Nucleus accumbens (tissue), 56 donors: ENCODE measurements at regions not wholly inside any gene's neighbourhood (a gene's known extent, or its start where the extent isn't known, plus 50 kb on each side); places are given as distances from the start of the nearest gene placed in this dataset.
"Not testable (repeated sequence)": the region's sequence is repeated elsewhere in the genome, so short reads cannot be mapped to it uniquely, and the experiment has no call there.

Source experiments
- DNase-seq, 56 donors: peaks; one replicate each; lab custom pipeline; 2025; lab: John Stamatoyannopoulos, UW

- DNase-seq, result no peak
These were observed 250.8 kb downstream of the ENC1 start for GRCh38 chr5:74389531-74390305.

- DNase-seq, result not testable (repeated sequence)
These were observed 252.1 kb downstream of the ENC1 start for GRCh38 chr5:74388411-74388810.

- DNase-seq, result no peak
These were observed 253.8 kb downstream of the ENC1 start for GRCh38 chr5:74386571-74387334.

GRCh38 chr5:74384851-74385250 is 255.7 kb downstream of the ENC1 start:
- DNase-seq, result no peak

GRCh38 chr5:74382987-74383593 is 257.4 kb downstream of the ENC1 start:
- DNase-seq, result no peak

DNA sequence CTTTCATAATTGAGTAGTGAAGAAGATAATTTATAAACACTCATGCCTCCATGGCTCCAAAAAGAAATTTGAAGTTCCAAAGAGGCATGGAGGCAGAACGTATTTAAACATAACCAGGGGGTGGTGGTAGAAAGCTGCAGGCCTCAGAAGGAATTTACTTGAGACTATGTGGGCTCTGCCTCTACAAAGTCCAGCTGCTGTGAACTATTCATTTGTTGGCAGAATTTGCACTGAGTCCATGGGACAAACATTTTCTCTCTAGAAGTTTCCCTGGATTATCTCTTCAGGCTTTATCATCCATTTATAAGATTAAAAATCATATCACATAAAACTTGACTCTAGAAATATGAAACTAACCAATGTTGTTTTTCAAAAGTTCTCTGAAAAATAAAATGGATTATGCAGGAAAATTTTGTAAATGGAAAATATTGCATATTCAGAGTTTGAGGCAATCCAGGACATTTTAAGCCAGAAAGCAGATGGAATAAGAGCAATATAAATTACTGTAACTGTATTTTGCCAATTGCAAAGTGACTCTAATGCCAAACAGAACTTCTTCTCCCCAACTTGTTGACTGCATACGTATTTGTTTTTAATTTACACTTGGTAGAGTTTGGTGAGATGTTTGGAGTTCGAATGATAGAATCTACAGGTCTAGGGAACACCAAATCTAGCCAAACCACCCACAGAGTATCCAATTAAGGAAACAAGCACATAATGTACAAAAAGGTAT is 258.2 kb downstream of the ENC1 start:
- no peak for DNase-seq

DNA sequence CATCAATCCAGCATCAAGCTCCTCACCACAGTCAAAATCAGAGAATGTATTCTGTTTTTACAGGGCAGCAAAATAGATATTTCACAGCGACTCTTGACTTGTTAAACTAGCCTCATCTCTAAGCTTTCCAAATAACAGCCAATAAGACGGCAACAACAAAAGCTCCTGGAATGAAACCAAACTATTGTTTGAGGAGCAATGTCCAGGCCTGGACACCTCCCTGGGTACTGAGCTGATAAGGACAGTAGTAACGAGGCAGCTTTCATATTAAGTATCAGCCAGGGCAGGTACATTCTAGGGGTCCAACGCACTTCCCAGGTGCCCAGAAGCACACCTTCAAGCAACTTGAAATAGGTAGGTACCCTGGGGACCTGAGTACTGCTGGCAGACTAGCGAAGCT is 260.3 kb downstream of the ENC1 start:
- no peak for DNase-seq

DNA sequence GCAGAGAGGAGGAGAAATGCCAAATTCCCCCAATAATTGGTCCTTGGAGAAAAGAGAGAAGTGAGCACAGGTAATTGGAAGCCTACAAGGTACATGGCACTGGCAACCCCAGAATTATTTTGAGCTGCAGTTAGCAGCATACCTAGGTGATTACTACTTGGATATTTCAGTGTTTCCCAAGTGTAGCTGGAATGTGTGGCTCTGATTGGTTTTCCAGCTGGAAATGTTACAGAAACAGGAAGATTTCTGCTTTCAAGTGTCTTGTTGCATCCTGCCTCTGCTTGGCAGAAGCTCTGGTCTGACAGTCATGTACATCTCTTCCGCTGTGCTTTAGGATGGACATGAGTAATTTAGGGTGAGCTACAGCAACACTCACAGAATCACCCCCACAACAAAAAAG is 262.1 kb downstream of the ENC1 start:
- no peak for DNase-seq

DNA sequence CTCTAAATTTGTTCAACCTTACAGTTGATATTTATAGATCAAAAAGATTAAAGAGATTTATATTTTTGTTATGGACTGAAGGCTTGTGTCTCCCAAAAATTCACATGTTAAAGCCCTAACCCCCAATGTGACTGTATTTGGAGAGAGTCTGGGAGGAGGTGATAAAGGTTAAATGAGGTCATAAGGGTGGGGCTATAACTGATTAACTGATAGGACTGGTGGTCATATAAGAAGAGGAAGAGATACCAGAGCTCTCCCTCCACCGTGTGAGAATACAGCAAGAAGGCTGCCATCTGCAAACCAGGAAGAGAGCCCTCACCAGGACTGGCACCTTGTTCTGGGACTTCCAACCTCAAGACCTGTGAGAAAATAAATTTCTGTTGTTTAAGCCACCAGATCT is 264.3 kb downstream of the ENC1 start:
- no peak for DNase-seq

DNA sequence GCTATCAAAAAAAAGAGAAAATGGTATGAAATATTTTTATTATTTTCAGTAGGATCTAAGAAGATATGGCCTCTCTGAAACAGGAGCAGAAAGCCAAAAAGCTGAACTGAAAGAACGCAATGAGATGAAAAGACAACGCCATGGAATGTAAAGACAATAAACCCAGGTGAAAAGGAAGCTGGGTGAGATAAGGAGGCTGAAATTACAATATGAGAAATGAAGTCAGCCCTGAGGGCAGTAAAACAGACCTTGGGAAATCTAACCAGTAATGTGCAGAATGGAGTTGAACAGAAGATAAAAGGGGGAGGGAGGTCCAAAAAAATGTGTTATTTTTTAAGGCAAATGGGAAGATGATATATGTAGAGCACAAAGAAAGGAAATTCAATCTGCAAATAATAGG is 265.3 kb downstream of the ENC1 start:
- DNase-seq, result no peak

GRCh38 chr5:74374656-74375055 is 265.9 kb downstream of the ENC1 start:
- no peak for DNase-seq

- DNase-seq, result no peak
These were observed 267.5 kb downstream of the ENC1 start for GRCh38 chr5:74373076-74373475.

DNA sequence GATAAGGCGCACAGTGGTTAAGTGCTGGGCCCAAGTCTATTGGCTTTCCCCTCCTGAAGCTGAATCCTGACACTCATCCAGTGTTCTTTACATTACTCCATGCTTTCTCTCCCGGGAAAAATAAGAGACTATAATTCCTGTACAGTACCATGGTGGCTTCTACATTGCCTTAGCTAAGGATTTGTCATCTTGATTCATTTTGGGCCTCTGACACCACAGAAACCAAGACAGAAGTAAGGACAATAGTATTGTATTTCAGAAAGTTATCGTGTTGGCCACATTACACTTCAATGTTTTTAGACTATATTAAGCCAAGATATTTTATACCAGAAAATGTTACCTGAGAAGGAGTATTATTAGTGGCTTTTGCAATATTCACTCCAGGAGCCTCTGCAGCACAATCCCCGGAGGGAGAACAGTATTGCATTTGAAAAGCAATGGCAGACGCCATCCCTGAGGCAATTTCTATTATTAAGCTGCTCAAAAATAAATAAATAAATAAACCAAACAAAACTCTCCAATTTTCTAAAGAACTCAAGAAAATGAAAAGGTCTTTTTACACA is 267.9 kb downstream of the ENC1 start:
- DNase-seq, result no peak

DNA sequence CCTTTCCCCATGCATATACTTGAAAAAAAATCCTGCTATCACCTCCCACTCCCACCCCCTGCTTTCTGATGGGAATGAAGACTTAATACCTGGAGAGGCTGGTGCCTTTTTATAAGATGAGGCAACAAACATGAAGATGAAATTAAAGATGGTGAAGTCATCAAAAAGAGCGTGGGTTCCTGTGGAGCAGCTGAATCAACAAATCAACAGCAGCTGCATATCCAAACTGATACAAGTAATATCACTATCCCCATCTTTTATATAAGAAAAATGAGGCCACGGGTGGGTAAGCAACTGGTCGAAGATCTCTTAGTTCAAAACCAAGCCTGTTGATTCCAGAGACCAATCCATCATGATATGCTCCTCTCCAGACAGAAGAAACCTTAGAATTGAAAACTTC is 268.5 kb downstream of the ENC1 start:
- no peak for DNase-seq

DNA sequence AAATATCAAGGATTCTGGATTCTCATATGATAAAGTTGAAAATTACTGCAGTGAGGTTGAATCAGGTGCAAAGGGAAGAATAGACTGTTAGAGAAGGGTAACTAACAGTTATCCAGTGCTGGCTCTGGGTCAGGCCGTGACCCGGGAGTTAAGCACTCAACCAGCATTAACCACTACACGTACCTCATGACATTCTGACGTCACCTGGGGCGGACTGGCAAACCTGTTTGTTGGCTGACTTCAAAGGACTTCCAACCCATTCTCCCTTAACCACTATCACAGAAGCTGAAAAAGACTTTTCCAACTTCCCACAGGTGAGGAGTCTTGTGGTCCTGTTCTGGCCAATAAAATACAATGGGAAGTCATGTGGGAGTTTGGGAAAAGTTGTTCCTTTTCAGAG is 268.9 kb downstream of the ENC1 start:
- no peak for DNase-seq

GRCh38 chr5:74370168-74370567 is 270.4 kb downstream of the ENC1 start:
- no peak for DNase-seq

DNA sequence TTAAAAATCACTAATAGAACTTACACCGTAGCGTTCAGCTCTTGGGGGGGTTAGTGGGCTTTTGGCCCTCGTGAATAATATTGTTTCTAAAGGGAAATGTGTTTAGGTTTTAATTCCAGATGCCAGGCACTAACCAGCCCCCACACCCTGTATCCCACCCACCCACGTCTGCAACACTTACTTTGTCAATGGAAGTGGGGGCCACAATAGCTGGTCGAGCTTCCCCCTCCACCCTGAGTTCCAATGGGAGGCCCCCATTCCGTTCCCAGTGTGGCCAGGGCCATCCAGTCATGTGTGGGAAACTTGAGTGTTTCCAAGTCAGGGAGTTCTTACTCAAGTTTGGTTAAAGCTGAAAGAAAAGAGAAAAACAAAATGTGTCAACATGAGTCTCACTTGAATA is 271.4 kb downstream of the ENC1 start:
- no peak for DNase-seq

DNA sequence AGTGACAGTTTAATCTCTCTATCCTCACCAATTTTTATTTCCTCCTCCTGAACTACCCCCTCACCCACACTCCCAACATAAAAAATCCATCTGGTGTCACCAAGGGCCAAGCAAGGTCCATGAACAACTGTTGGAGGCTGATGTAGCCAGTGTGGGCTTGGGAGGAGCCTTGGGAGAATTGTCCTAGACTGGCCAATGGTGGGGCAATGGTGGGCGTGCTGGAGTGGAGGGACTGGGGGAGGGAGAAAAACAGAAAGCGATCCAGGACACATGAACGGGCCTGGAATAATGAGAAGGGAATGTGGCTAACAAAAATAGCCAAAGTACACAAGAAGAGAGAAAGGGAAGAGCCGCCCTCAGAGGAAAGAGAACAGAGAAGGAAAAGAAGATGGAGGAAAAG is 272.6 kb downstream of the ENC1 start:
- no peak for DNase-seq

- peak in 5 of 56 donors; percentile 5 to 16 (median 8) for DNase-seq
These were observed 273.2 kb downstream of the ENC1 start for GRCh38 chr5:74367241-74367733.

- no peak for DNase-seq
These were observed 274.8 kb downstream of the ENC1 start for GRCh38 chr5:74365723-74366122.
